ENCODE measurements at regions not wholly inside any gene's neighbourhood (a gene's known extent, or its start where the extent isn't known, plus 50 kb on each side); places are given as distances from the start of the nearest gene placed in this dataset.
"Not testable (repeated sequence)": the region's sequence is repeated elsewhere in the genome, so short reads cannot be mapped to it uniquely, and the experiment has no call there.

DNA sequence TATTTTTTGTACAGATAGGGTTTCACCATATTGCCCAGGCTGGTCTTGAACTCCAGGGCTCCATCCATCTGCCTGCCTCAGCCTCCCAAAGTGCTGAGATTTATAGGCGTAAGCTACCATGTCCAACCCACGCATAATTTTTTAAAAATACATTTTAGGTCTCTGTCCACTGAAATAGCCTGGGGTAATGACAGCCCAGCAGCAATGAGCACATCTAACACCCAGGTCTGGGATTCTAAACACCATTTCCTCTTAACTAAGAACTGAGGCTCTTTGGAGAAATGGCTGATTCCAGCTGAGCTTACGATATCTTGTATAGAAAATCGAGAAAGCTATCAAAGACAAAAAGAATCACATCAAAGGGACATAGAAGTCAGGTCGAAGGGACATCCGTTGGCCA, 245.3 kb downstream of the PARN start:
- DNase-seq: no peak

DNA sequence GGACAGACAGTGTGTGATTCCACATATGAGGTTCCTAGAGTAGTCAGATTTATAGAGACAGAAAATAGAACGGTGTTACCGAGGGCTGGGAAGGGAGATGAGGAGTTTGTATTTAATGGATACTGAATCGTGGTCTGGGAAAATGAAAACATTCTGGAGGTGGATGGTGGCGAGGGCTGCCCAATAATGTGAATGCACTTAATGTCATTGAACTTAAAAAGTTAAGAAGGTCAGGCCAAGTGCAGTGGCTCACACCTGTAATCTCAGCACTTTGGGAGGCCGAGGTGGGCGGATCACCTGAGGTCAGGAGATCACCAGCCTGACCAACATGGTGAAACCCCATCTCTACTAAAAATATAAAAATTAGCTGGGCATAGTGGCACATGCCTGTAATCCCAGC, 246.2 kb downstream of the PARN start:
- not testable (repeated sequence) for DNase-seq

DNA sequence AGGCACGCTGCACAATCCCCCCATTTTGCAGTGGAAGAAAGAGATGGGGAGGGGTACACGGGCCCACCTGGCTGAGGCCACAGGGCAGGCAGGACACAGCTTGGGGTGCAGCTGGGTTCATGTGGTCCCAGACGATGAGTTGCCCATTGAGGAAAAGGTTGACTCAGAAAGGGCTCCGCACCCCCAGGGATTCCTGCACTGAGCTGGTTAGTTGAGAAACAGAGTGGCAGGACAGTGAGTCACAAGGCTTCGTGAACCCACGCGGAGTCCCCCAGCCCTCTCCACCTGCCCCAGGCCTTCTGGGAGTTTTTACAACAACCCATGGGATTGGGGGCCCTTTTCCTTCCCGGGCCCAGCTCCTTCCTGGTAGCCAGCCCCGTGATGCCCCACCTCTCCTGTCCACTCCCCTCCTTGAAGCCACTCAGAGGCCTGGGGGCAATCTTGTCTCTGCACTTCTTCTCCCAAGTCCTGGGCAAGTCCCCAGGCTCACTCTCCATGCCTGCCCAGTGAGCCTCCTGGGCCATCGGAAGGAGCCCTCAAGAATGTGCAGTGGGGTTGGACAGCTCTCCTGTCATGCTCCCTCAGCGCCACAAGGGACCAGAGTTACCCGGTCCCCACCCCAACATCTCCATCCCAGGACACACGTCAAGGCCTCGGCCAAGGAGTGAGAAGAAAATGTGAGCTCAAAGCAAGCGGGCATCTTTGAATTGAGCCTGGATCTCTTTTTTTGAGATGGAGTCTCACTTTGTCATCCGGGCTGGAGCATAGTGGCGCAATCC, 251.2 kb downstream of the PARN start:
- no peak for DNase-seq

DNA sequence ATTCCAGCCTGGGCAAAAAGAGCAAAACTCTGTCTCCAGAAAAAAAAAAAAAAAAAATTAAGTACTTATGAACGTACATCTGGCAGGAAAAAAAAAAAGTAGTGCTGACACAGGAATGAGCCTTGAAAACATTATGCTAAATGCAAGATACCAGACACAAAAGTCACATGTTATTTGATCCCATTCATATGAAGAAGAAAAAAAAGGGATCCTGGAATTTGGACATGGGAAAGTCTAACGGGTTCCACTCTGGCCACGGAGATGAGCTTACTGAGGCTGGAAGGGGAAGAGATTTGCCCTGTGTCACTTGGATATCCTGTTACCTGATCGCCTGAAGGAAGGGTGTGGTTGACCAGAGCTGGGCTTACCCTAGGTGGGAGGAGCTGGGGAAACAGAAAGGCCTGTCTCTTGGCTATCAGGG, 251.9 kb downstream of the PARN start:
- peak; percentile 32 for DNase-seq

DNA sequence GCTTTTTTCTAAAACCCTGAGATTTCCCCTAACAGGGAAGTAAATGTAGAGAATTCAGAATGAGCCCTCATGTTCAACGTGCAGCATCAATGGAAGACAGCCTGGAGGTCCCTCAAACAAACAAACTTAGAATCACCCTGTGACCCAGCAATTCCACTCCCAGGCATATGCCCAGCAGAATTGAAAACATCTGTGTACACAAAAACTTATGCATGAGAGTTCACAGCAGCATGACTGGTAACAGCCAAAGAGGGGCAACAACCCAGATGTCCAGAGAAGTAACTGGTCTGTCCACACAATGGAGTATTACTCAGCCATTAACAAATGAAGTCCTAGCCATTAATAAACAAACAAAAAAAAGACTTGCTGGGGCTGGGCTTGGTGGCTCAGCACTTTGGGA, 252.7 kb downstream of the PARN start:
- DNase-seq: no peak

DNA sequence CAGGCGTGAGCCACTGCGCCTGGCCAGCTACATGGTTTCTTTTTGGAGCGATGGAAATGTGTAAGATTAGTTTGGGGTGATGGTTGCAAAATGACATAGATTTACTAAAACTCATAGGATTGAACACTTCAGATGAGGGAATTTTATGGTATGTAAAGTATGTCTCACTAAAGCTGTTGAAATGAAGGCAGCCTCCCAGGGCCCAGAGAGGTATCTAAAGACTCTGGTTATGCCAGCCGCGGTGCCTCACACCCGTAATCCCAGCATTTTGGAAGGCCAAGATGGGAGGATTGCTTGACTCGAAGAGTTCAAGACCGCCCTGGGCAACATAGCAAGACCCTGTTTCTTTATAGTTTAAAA, 254.9 kb downstream of the PARN start:
- no peak for DNase-seq

DNA sequence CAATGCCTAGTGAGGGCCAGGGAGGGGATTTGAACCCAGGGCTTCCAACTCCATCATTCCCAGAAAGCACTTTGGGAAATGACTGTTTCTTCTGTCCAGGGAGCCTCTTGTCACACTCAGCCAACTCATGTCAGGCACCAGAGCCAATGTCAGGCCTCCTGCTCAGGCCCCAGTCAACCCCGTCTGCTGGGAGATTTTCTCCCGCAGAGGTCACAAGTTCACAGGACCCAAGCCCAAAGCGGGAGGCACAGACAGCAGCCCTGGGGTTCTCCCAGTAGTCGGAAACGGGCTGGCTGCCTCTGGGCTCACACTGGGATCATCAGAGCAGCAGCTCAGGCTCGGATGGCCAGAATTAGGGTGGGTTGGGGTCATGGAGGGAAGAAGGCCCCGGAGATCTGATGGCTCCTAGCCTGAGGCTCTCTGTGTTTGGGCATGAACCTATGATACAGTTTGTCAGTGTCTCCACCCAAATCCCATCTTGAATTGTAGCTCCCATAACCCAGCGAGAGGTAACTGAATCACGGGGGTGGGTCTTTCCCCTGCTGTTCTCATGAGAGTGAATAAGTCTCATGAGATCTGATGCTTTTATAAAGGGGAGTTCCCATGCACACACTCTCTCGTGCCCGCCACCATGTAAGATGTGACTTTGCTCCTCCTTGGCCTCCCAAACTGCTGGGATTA, 255.5 kb downstream of the PARN start:
- DNase-seq: no peak

DNA sequence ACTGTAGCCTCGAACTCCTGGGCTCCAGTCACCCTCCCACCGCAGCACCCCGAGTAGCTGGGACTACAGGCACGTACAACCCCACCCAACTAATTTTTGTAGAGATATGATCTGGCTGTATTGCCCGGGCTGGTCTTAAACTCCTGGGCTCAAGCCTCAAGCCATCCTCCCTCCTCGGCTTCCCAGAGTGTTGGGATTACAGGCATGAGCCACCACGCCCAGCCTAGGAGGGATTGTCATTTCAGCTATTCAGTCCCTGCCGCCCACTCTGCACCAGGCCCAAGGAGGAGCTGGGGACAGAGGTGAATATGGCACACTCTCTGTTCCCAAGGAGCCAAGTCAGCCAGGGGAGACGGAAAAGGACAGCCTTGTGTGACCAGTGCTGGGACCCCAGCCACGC, 256.2 kb downstream of the PARN start:
- no peak for DNase-seq

DNA sequence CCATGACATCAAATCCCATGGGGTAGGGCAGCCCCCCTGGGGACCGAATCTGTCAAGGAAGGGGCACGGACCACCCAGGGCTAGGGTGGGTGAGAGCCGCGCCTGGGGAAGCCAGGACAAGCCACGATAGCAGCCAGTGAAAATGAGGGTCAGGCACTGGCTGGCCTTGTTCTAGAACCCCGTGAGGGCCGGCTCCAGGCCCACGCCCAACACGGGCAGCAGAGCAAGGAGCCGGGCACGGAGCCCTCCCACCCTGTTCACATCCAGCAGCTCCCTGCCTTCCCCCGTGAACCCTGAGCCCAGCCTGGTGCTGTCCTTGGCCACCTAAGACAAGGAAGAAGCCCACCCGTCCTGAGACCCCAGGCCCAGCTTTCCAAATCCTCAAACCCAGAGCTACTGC, 256.7 kb downstream of the PARN start:
- no peak for DNase-seq

DNA sequence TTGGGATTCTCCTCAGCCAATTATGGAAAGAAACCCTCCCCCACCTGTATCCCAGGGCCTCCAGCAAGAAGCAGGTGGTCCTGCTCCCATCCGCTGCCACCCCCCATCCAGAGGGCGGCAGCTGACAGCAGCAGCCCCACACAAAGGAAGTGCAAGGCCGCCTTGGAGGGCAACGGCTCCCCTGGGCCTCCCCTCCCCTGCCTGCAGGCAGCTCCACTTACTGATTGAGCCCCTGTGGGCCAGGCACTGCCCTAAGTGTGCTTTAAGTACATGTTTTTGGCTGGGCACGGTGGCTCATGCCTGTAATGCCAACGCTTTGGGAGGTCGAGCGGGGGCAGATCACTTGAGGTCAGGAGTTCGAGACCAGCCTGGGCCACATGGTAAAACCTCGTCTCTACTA, 257.6 kb downstream of the PARN start:
- DNase-seq: no peak

DNA sequence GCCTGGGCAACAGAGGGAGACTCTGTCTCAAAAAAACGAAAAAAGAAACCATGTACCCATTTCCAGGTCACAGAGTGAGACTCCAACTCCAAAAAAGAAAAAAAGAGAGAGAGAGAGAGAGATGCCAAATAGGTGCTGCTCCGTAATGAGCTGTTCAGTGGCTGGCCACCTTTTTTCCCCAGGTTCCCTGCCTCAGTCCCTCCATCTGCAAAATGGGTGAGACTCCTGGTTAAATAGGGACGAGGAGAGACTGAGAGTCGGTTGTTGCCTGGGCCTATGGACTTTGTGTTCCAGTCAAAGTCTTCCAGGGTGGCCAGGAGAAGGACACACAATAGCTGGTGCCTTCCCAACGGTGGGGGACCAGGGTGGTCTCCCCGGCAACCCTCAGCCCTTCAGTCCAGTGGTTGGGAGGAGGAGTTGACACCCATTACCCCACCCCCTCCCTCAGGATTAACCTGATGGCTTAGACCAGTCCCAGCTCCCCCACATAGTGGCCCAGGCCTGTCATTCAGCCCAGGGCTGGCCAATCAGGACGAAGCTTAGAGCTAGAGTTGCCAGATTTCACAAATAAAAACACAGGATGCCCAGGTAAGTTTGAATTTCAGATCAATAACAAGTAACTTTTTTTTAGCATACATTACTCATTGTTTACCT, 258.2 kb downstream of the PARN start:
- DNase-seq: no peak

DNA sequence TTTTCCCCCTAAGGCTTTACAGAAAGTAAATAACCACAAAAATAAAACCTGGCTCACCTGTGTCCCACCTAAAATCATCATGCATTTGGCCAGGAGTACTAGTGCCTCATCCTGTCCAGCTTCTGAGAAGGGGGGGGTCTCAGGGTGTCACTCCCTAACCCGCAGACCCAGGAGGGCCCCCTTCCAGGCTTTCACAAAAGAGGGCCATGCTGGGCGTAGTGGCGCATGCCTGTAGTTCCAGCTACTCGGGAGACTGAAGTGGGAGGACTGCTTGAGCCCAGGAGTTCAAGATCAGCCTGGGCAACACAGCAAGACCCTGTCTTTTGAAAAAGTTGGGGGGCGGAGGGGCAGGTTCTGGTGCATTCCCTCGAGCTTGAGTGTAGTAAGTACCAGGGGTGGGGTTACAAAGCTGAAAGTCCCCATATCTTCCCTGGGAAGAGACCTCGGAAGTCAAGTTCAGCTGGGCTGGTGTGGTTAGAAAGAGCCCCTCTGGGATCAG, 259.3 kb downstream of the PARN start:
- DNase-seq: no peak

DNA sequence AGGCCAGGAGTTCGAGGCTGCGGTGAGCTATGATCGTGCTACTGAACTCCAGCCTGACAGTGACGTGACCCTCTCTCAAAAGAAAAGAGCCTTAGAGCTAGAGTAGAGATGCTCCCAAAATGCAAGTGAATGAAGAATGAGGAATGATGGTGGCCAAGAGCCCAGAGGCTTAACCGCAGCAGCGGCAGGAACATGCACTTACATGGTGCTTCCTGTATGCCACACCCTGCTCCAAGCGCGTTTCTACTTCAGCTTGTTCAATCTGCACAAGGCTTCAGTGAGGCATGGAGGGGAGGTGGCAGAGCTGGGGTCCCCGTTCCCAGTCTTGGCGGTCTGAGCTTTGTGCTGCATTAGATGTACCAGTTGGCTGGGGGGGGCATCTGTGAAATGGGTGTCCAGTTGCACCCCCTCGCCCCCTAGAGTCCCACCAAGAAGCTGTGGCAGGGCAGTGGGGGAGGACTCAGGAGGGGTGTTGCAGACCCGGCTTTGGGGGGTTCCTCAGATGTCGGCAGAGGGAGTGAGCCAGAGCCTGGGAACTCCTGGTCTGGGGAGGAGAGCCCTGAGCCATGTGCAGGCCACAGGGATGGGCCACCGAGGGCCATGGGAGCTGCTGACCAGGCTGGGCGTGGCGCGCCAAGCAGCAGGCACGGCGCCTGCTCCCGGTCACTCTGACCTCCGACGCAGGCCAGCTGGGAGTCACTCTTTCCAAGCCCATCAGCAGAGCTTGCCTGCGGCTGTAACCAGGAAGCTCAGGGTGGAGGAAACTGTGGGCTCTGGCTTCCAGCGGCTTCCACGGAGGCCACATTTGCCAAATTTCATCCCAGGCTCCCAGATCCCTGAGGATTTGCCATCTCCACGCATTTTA, 260.1 kb downstream of the PARN start:
- no peak for DNase-seq

DNA sequence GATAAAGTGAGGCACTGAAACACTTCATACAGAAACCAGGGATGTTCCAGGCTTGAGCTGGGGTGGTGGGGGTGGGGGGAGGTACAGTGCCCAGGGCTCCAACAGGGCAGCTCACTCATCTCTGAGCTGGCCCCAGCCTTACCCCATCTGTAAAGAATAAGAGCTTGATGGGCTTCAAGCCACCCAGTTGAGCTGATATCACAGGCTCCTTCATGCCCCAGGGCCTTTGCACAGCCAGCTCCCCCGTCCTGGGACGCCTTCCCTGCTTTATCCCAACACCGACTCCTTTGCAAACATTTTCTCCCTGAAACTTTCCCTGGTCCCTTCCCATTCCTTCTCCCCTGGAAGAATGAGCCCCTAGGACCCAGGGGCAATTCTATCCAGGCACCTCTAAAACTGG, 261.7 kb downstream of the PARN start:
- DNase-seq: no peak

DNA sequence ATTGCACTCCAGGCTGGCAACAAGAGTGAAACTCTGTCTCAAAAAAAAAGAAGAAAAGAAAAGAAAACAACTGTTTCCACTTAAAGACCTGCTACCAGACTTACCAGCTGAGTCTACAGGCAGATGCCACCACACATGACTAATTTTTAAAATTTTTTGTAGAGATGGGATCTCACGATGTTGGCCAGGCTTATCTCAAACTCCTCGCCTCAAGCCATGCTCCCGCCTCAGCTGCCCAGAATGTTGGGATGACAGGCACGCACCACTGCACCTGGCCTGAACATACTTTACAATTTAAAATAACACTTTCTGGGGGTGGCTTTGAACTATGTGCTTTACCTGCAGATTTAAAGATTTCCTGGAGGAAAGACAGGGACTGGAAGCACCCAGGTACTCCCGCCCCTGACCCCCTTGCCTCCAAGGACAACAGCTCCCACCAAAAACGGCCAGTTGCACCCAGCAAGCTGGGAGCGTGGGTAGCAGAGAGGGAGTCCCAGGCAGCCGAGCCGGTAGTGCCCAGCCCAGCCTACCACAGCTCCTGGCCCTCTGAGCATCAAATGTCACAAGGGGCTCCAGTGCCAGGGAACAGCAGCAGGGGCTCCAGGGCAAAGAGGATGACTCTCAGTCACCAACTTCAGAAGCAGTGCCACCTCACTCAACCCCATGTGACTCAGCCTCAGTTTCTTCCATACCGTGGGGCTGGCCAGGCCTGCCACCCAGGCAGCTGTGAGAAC, 262.9 kb downstream of the PARN start:
- DNase-seq: no peak

DNA sequence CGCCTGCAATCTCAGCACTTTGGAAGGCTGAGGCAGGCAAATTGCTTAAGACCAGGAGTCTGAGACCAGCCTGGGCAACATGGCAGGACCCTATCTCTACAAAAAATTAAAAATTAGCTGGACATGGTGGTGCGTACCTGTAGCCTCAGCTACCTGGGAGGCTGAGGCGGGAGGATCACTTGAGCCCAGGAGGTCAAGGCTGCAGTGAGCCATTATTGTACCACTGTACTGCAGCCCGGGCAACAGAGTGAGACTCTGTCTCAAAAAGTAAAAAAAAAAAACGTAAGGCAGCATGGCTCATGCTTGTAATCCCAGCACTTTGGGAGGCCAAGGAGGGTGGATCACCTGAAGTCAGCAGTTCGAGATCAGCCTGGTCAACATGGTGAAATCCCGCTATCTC, 263.6 kb downstream of the PARN start:
- no peak for DNase-seq

DNA sequence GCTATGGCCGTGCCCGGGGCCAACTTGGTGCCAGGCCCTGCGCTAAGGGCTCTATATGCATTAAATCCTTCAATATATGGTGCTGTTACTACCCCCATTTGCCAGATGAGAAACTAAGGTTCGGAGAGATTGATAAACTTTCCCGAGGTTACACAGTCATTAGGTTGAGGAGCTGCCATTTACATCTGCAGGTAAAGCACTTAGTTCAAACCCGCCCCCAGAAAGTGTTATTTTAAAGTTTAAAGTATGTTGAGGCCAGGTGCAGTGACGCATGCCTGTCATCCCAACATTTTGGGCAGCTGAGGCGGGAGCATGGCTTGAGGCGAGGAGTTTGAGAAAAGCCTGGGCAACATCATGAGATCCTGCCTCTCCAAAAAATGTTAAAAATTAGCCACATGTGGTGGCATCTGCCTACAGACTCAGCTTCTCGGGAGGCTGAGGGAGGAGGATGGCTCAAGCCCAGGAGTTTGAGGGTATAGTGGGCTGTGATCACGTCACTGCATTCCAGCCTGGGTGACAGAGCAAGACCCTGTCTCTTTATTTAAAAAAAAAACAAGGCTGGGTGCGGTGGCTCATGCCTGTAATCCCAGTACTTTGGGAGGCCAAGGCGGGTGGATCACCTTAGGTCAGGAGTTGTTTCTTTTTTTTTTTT, 264.7 kb downstream of the PARN start:
- DNase-seq: no peak

DNA sequence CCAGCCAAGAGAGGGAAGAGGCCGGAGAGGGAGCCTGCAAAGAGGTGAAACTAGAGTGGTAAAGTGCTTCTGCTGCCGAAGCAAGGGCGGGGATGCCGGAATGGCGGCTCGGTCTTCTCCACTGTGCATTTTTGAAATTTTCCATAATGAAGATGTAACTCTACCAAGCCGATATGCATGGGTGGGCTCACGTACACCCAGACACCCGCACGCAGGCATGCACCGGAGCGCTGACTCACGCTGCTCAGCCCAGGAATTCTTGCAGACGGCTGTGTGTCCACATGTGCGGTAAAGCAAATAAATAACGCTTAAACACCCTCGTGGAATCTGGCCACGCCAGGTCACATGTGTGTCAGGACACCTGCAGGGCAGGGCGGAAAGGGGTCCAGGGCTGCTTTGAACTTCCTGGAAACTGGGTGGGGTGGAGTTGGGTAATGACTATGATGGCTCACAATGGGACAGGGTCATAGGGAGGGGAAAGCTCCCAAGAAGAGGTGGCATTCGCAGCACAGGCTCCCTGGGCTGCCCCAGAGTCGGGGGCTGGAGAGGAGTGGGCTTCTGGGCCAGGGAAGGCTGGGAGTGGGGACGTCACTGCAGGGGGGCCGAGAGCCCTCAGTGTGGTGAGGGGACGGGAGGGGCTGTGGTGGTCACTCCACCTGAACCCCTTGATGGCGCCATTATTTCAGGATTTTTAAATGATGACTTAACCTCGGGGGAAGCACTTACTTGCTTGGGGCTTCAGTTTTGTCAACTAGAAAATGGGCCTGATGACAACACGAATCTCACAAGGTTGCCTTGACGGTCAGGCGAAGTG, 265.5 kb downstream of the PARN start:
- DNase-seq: no peak

DNA sequence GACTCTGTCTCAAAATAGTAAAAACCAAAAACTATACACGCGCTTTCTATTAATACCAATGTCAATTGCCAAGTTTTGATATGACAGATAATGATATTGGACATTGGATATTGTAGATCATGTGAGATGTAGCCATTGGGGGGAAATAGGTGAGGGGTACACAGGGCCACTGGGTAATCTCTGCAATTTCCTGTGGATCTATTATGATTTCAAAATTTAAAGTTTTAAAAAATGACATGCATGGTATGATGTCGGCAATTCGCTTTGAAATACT, 266.0 kb downstream of the PARN start:
- no peak for DNase-seq

DNA sequence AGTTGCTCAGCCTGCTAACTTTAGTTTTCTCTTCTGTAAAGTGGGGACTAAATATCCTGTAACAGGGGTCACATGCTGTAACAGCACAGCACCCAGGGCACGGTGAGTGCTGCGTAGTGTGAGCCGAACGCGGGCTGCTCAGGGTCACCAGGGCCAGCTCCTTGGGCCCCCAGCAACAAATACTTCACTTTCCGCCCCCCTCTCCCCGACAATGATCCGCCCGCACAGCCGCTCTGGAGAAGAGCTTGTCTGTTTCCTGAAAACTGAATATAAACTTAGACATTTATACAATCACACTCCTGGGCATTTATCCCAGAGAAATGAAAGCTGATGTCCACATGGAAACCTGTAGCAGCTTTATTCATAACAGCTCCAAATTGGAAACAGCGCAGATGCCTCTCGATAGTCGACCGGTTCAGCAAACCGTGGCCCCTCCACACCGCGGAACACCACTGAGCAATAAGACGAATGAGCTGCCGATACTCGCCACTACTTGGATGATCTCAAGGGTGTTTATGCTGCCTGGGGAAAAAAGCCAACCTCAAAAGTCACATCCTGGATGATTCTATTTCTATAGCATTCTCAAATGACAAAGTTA, 267.2 kb downstream of the PARN start:
- DNase-seq: no peak

All from NCI-H2029 (cell line).